WI38 (cell line): ENCODE measurements at regions not wholly inside any gene's neighbourhood (a gene's known extent, or its start where the extent isn't known, plus 50 kb on each side); places are given as distances from the start of the nearest gene placed in this dataset.

Experiments
- H3K4me3 ChIP-seq: 2 replicates; pipeline ENCODE4 v1.5.1; 2011; ENCODE audit warnings: low read depth, mild to moderate bottlenecking, control low read depth, low read length
- CTCF ChIP-seq: IDR thresholded peaks from 2 replicates; pipeline ENCODE4 v1.5.1; 2012; ENCODE audit warnings: low read depth, mild to moderate bottlenecking, control low read depth, low read length

GRCh38 chr3:99418209-99418635, 220.2 kb upstream of the COL8A1 start:
- TF ChIP-seq CTCF, result no peak

GRCh38 chr3:99413504-99413903, 224.9 kb upstream of the COL8A1 start:
- no peak overlapping the region for H3K4me3 ChIP-seq
- no peak for TF ChIP-seq CTCF

More at GRCh38 chr3:99418209-99418635, 220.2 kb upstream of the COL8A1 start:
- H3K4me3 ChIP-seq, result no peak overlapping the region

- no peak overlapping the region for H3K4me3 ChIP-seq
- TF ChIP-seq CTCF, result no peak
Observed at GRCh38 chr3:99410789-99411311, 227.5 kb upstream of the COL8A1 start.

GRCh38 chr3:99409961-99410360, 228.4 kb upstream of the COL8A1 start:
- no peak overlapping the region for H3K4me3 ChIP-seq
- no peak for TF ChIP-seq CTCF

GRCh38 chr3:99407257-99407656, 231.1 kb upstream of the COL8A1 start:
- no peak for TF ChIP-seq CTCF
- no peak overlapping the region for H3K4me3 ChIP-seq

- no peak overlapping the region for H3K4me3 ChIP-seq
- no peak for TF ChIP-seq CTCF
Observed at GRCh38 chr3:99402755-99403154, 235.6 kb upstream of the COL8A1 start.

GRCh38 chr3:99400352-99400751, 238.0 kb upstream of the COL8A1 start:
- no peak for TF ChIP-seq CTCF
- no peak overlapping the region for H3K4me3 ChIP-seq
